22Rv1 (cell line): ENCODE measurements at regions not wholly inside any gene's neighbourhood (a gene's known extent, or its start where the extent isn't known, plus 50 kb on each side); places are given as distances from the start of the nearest gene placed in this dataset.

Source experiments
- H3K27ac ChIP-seq: fragments of 450-650 bp; 2 replicates; pipeline ENCODE4 v1.5.1; 2017
- CTCF ChIP-seq: fragments of 450-650 bp; IDR thresholded peaks from 2 replicates; pipeline ENCODE4 v1.5.1; 2017; ENCODE audit warnings: mild to moderate bottlenecking
- ZFX ChIP-seq: fragments of 450-650 bp; IDR thresholded peaks from 2 replicates; pipeline ENCODE4 v1.6.1; 2017; ENCODE audit warnings: antibody characterized with exemption, borderline replicate concordance

GRCh38 chr19:27796073-27796472 is 1416.9 kb downstream of the UQCRFS1 start:
- H3K27ac ChIP-seq = no peak overlapping the region
- TF ChIP-seq ZFX (no peak), CTCF (no peak)

- TF ChIP-seq ZFX = no peak
- TF ChIP-seq CTCF = no peak
Observed at GRCh38 chr19:27795369-27795768, 1417.6 kb downstream of the UQCRFS1 start.

GRCh38 chr19:27794494-27795042 is 1418.4 kb downstream of the UQCRFS1 start:
- TF ChIP-seq ZFX = no peak
- no peak for TF ChIP-seq CTCF
- peak overlapping the region; percentile 91 for H3K27ac ChIP-seq

More at GRCh38 chr19:27795369-27795768, 1417.6 kb downstream of the UQCRFS1 start:
- H3K27ac ChIP-seq = no peak overlapping the region

- peak overlapping the region; percentile 91 for H3K27ac ChIP-seq
- TF ChIP-seq CTCF (no peak), ZFX (no peak)
Observed at GRCh38 chr19:27793644-27794493, 1419.1 kb downstream of the UQCRFS1 start.

GRCh38 chr19:27793128-27793643 is 1419.8 kb downstream of the UQCRFS1 start:
- no peak for TF ChIP-seq ZFX
- peak overlapping the region; percentile 91 for H3K27ac ChIP-seq

GRCh38 chr19:27792576-27793127 is 1420.3 kb downstream of the UQCRFS1 start:
- no peak for TF ChIP-seq CTCF
- TF ChIP-seq ZFX = no peak
- peak overlapping the region; percentile 91 for H3K27ac ChIP-seq

- TF ChIP-seq CTCF (no peak), ZFX (no peak)
- no peak overlapping the region for H3K27ac ChIP-seq
Observed at GRCh38 chr19:27780367-27781075, 1432.4 kb downstream of the UQCRFS1 start.
